B cell (primary cell): ENCODE measurements at regions not wholly inside any gene's neighbourhood (a gene's known extent, or its start where the extent isn't known, plus 50 kb on each side); places are given as distances from the start of the nearest gene placed in this dataset.

Source experiments
- ATAC-seq: fragments of 200-7000 bp; cut with Tn5 transposase; one replicate; pipeline ENCODE4 v1.10.0; 2021; ENCODE audit warnings: low read depth, mild to moderate bottlenecking, moderate number of reproducible peaks, moderate library complexity
- CTCF ChIA-PET: fragments of 350-600 bp; sonication (Branson Sonifier 250); formaldehyde crosslinking; loops from one replicate; lab custom pipeline; 2021; ENCODE audit warnings: antibody characterized with exemption, inconsistent platforms; lab: Charles Lee
- POLR2A ChIA-PET: fragments of 350-600 bp; sonication (Branson Sonifier 250); formaldehyde crosslinking; loops from one replicate; lab custom pipeline; 2021; ENCODE audit warnings: antibody characterized with exemption; lab: Charles Lee
- DNase-seq: peaks from one replicate; pipeline ENCODE4 v3.0.0; 2013
- H2AFZ ChIP-seq: 2 replicates; pipeline ENCODE4 v1.6.1; 2012; ENCODE audit warnings: mild to moderate bottlenecking, low read depth, low read length; ENCODE audit not compliant: insufficient read depth, poor library complexity, severe bottlenecking
- H3K27ac ChIP-seq, 2 donors: 1 replicate in 1 of 2; 2 replicates in 1 of 2; pipeline ENCODE4 v1.5.1; 2012 to 2013; ENCODE audit warnings: low read length in 2 of 2, mild to moderate bottlenecking in 2 of 2, moderate library complexity in 1 of 2
- H3K27me3 ChIP-seq, 4 experiments: fragments of 200-600 bp in 1 of 4; sonication (generic) in 1 of 4; replicated peaks in 1 of 4; 1 replicate in 2 of 4; 2 replicates in 2 of 4; pipeline versions ENCODE4 v1.6.1 to v1.7.0; 2013 to 2016; ENCODE audit warnings: low read length in 3 of 4, mild to moderate bottlenecking in 2 of 4, mixed read lengths in 1 of 4, moderate library complexity in 1 of 4; ENCODE audit not compliant: insufficient read depth in 4 of 4, control insufficient read depth in 3 of 4; ENCODE audit errors: control extremely low read depth in 1 of 4
- H3K36me3 ChIP-seq, 2 experiments: replicated peaks in 1 of 2; 1 replicate in 1 of 2; 2 replicates in 1 of 2; pipeline versions ENCODE4 v1.6.1 to v1.7.1; 2013; ENCODE audit warnings: low read length in 1 of 2; ENCODE audit not compliant: insufficient read depth in 2 of 2, control insufficient read depth in 1 of 2; ENCODE audit errors: control extremely low read depth in 1 of 2, extremely low read depth in 1 of 2
- H3K4me1 ChIP-seq, 2 donors: fragments of 200-600 bp in 1 of 2; sonication (generic) in 1 of 2; 1 replicate in 1 of 2; 2 replicates in 1 of 2; pipeline versions ENCODE4 v1.5.1 to v1.6.1; 2013 to 2017; ENCODE audit warnings: low read length in 2 of 2; ENCODE audit not compliant: control insufficient read depth in 2 of 2, insufficient read depth in 2 of 2
- H3K4me2 ChIP-seq: replicated peaks from 2 replicates; pipeline ENCODE3; 2012; ENCODE audit warnings: mild to moderate bottlenecking, low read depth, low read length; ENCODE audit not compliant: poor library complexity, severe bottlenecking
- H3K4me3 ChIP-seq, 5 experiments: fragments of 200-600 bp in 1 of 5; sonication (generic) in 1 of 5; 1 replicate in 3 of 5; 2 replicates in 2 of 5; pipeline versions ENCODE4 v1.5.1 to v1.7.0; 2011 to 2016; ENCODE audit warnings: low read length in 4 of 5, mild to moderate bottlenecking in 4 of 5, low read depth in 2 of 5, control low read depth in 1 of 5, moderate library complexity in 1 of 5; ENCODE audit not compliant: insufficient read depth in 1 of 5; ENCODE audit errors: control extremely low read depth in 1 of 5, extremely low read depth in 1 of 5
- H3K79me2 ChIP-seq: fragments of 200-600 bp; sonication (generic); one replicate; pipeline ENCODE4 v1.6.0; 2016; ENCODE audit warnings: low read length; ENCODE audit not compliant: control insufficient read depth, insufficient read depth
- H3K9ac ChIP-seq: fragments of 200-600 bp; sonication (generic); 2 replicates; pipeline ENCODE4 v1.6.1; 2017; ENCODE audit warnings: mild to moderate bottlenecking, low read length, moderate library complexity
- H3K9me3 ChIP-seq, 3 donors: one replicate each; pipeline versions ENCODE4 v1.6.1 to v1.7.1; 2013; ENCODE audit warnings: low read length in 2 of 3; ENCODE audit not compliant: control insufficient read depth in 2 of 3, insufficient read depth in 1 of 3; ENCODE audit errors: control extremely low read depth in 1 of 3
- H4K20me1 ChIP-seq: 2 replicates; pipeline ENCODE4 v1.6.0; 2012; ENCODE audit warnings: mild to moderate bottlenecking, low read length; ENCODE audit not compliant: insufficient read depth, control insufficient read depth, poor library complexity, severe bottlenecking
- H3K27ac Mint-ChIP-seq: one replicate; pipeline ENCODE4 v1.8.0; 2021; ENCODE audit warnings: mixed read lengths
- H3K27me3 Mint-ChIP-seq: one replicate; pipeline ENCODE4 v1.8.0; 2021; ENCODE audit warnings: mixed read lengths
- H3K4me1 Mint-ChIP-seq: one replicate; pipeline ENCODE4 v1.8.0; 2021; ENCODE audit warnings: mixed read lengths
- H3K4me3 Mint-ChIP-seq: one replicate; pipeline ENCODE4 v1.8.0; 2021; ENCODE audit warnings: mixed read lengths
- H3K9me3 Mint-ChIP-seq: one replicate; pipeline ENCODE4 v1.8.0; 2022; ENCODE audit warnings: mixed read lengths; ENCODE audit not compliant: insufficient read depth
- CTCF ChIP-seq: fragments of 200-600 bp; IDR thresholded peaks from one replicate; pipeline ENCODE4 v1.8.0; 2022; ENCODE audit warnings: antibody characterized with exemption, mild to moderate bottlenecking
- EZH2 ChIP-seq: IDR thresholded peaks from 2 replicates; pipeline ENCODE4 v1.6.1; 2012; ENCODE audit warnings: borderline replicate concordance, low read depth, mild to moderate bottlenecking, moderate library complexity, low read length; ENCODE audit not compliant: insufficient read depth, poor library complexity, severe bottlenecking
- WGBS: methylation state at CpG from one replicate; pipeline ENCODE4 v1.1.5; 2013; ENCODE audit warnings: missing lambda C conversion rate; ENCODE audit not compliant: insufficient coverage; 5-methylcytosine and 5-hydroxymethylcytosine counted together
- intact Hi-C: fragments of 100-400 bp; cut with micrococcal nuclease; formaldehyde crosslinking; loops from one replicate; pipeline ENCODE4 v1.10.0; 2022

- Histone ChIP-seq H3K4me3 (no peak overlapping the region), H4K20me1 (no peaks in the 10 kb centered on the region), H3K36me3 (no peaks in the 10 kb centered on the region), H3K4me1 (no peaks in the 10 kb centered on the region), H3K4me2 (no peak overlapping the region), H3K27ac (no peak overlapping the region), H2AFZ (no peak overlapping the region), H3K79me2 (no peaks in the 10 kb centered on the region), H3K27me3 (no peaks in the 10 kb centered on the region), H3K9me3 (peaks cover 0 to 21% (median 4%) of the 10 kb centered on the region in 3 donors), H3K9ac (no peak overlapping the region)
- Mint-ChIP-seq H3K4me1 (no peaks in the 10 kb centered on the region), H3K27me3 (no peaks in the 10 kb centered on the region), H3K9me3 (peaks cover 3% of the 10 kb centered on the region), H3K27ac (no peak overlapping the region), H3K4me3 (no peak overlapping the region)
- no peak for ATAC-seq
- ChIA-PET POLR2A (no interaction called here), CTCF (no interaction called here)
- intact Hi-C loops: no loop called here
- TF ChIP-seq CTCF (no peak), EZH2 (no peak)
- DNase-seq: no peak
These were observed 65.8 kb upstream of the ZNF804A start for GRCh38 chr2:184532551-184532950.

GRCh38 chr2:184534986-184535385, 63.3 kb upstream of the ZNF804A start:
- no peak overlapping the region for H3K4me3 ChIP-seq
- H3K4me1 ChIP-seq: no peaks in the 10 kb centered on the region
- no peak overlapping the region for H2AFZ ChIP-seq
- peaks cover 0 to 12% (median 0%) of the 10 kb centered on the region in 3 donors for H3K9me3 ChIP-seq
- H3K79me2 ChIP-seq: no peaks in the 10 kb centered on the region
- no peak overlapping the region for H3K27ac Mint-ChIP-seq
- H3K4me2 ChIP-seq: no peak overlapping the region
- ChIA-PET POLR2A (no interaction called here), CTCF (no interaction called here)
- DNase-seq: no peak
- TF ChIP-seq EZH2: no peak
- TF ChIP-seq CTCF: no peak
- no peaks in the 10 kb centered on the region for H3K36me3 ChIP-seq
- peaks cover 3% of the 10 kb centered on the region for H3K9me3 Mint-ChIP-seq
- no peak for ATAC-seq
- no peaks in the 10 kb centered on the region for H4K20me1 ChIP-seq
- intact Hi-C loops: no loop called here
- H3K27me3 Mint-ChIP-seq: no peaks in the 10 kb centered on the region
- H3K4me1 Mint-ChIP-seq: no peaks in the 10 kb centered on the region
- no peak overlapping the region for H3K27ac ChIP-seq
- whole genome bisulfite sequencing: 100% methylated on average over 1 of the region's 3 CpGs
- no peak overlapping the region for H3K9ac ChIP-seq
- H3K4me3 Mint-ChIP-seq: no peak overlapping the region
- no peaks in the 10 kb centered on the region for H3K27me3 ChIP-seq
